Hepatocyte (in vitro differentiated cells): ENCODE measurements at regions not wholly inside any gene's neighbourhood (a gene's known extent, or its start where the extent isn't known, plus 50 kb on each side); places are given as distances from the start of the nearest gene placed in this dataset.
A peak's percentile ranks its signal among the peaks of the same experiment; 100 is the strongest.

Source experiments
- DNase-seq: peaks from one replicate; pipeline ENCODE4 v3.0.0-alpha.2; 2016; ENCODE audit warnings: low spot score
- H2AFZ ChIP-seq: fragments of 200-600 bp; sonication (generic); 2 replicates; pipeline ENCODE4 v1.6.0; 2016; ENCODE audit warnings: antibody characterized with exemption, mild to moderate bottlenecking
- H3K27ac ChIP-seq: fragments of 200-600 bp; sonication (generic); 2 replicates; pipeline ENCODE4 v1.5.1; 2016; ENCODE audit warnings: mild to moderate bottlenecking
- H3K27me3 ChIP-seq: fragments of 200-600 bp; sonication (generic); 2 replicates; pipeline ENCODE4 v1.6.1; 2016
- H3K36me3 ChIP-seq: fragments of 200-600 bp; sonication (generic); replicated peaks from 2 replicates; pipeline ENCODE4 v1.5.1; 2016; ENCODE audit warnings: low read depth; ENCODE audit not compliant: insufficient read depth
- H3K4me1 ChIP-seq: fragments of 200-600 bp; sonication (generic); 2 replicates; pipeline ENCODE4 v1.5.1; 2016; ENCODE audit warnings: mild to moderate bottlenecking, moderate library complexity; ENCODE audit not compliant: insufficient read depth
- H3K4me2 ChIP-seq: fragments of 200-600 bp; sonication (generic); 2 replicates; pipeline ENCODE4 v1.6.0; 2016
- H3K4me3 ChIP-seq: fragments of 200-600 bp; sonication (generic); 2 replicates; pipeline ENCODE4 v1.5.1; 2016; ENCODE audit warnings: mild to moderate bottlenecking
- H3K79me2 ChIP-seq: fragments of 200-600 bp; sonication (generic); 2 replicates; pipeline ENCODE4 v1.6.0; 2017; ENCODE audit warnings: mild to moderate bottlenecking
- H3K9me2 ChIP-seq: fragments of 200-600 bp; sonication (generic); replicated peaks from 2 replicates; pipeline ENCODE4 v1.6.0; 2017; ENCODE audit warnings: mild to moderate bottlenecking; ENCODE audit not compliant: insufficient read depth
- H3K9me3 ChIP-seq: fragments of 200-600 bp; sonication (generic); 2 replicates; pipeline ENCODE4 v1.5.1; 2016; ENCODE audit warnings: low read depth, mild to moderate bottlenecking
- H4K20me1 ChIP-seq: fragments of 200-600 bp; sonication (generic); 2 replicates; pipeline ENCODE4 v1.6.0; 2016; ENCODE audit warnings: mild to moderate bottlenecking; ENCODE audit not compliant: insufficient read depth, poor library complexity, severe bottlenecking
- CTCF ChIP-seq: fragments of 200-600 bp; sonication (generic); IDR thresholded peaks from 2 replicates; pipeline ENCODE4 v1.5.1; 2016; ENCODE audit warnings: antibody characterized with exemption, mild to moderate bottlenecking; ENCODE audit not compliant: poor library complexity
- EZH2 ChIP-seq: fragments of 200-600 bp; sonication (generic); IDR thresholded peaks from 2 replicates; pipeline ENCODE4 v1.6.1; 2016; ENCODE audit warnings: antibody characterized with exemption, mild to moderate bottlenecking, borderline replicate concordance
- EZH2phosphoT487 ChIP-seq: fragments of 200-600 bp; sonication (generic); IDR thresholded peaks from one replicate; pipeline ENCODE4 v1.6.1; 2018; ENCODE audit warnings: antibody characterized with exemption, mild to moderate bottlenecking, low read depth, moderate library complexity; ENCODE audit not compliant: unreplicated experiment, severe bottlenecking
- WGBS: methylation state at CpG from one replicate; pipeline ENCODE4 v1.1.6; 2016; ENCODE audit warnings: low lambda C conversion rate; ENCODE audit errors: missing lambda C conversion rate; 5-methylcytosine and 5-hydroxymethylcytosine counted together

- TF ChIP-seq CTCF: no peak
- TF ChIP-seq EZH2phosphoT487: no peak
- TF ChIP-seq EZH2: no peak
- DNase-seq: no peak
- no peaks in the 10 kb centered on the region for H3K79me2 ChIP-seq
- no peak overlapping the region for H2AFZ ChIP-seq
- H3K9me3 ChIP-seq: no peaks in the 10 kb centered on the region
- no peak overlapping the region for H3K27ac ChIP-seq
- H3K4me1 ChIP-seq: no peaks in the 10 kb centered on the region
- 90% methylated on average over 3 of the region's 3 CpGs for WGBS
- no peaks in the 10 kb centered on the region for H4K20me1 ChIP-seq
- no peak overlapping the region for H3K4me2 ChIP-seq
- H3K4me3 ChIP-seq: no peak overlapping the region
- no peaks in the 10 kb centered on the region for H3K9me2 ChIP-seq
- no peaks in the 10 kb centered on the region for H3K36me3 ChIP-seq
- no peaks in the 10 kb centered on the region for H3K27me3 ChIP-seq
These were observed 149.2 kb upstream of the TOX3 start for GRCh38 chr16:52696126-52696525.

GRCh38 chr16:52690468-52690867, 143.5 kb upstream of the TOX3 start:
- H3K27me3 ChIP-seq: no peaks in the 10 kb centered on the region
- H3K4me3 ChIP-seq: no peak overlapping the region
- no peaks in the 10 kb centered on the region for H4K20me1 ChIP-seq
- H2AFZ ChIP-seq: no peak overlapping the region
- no peak for DNase-seq
- no peaks in the 10 kb centered on the region for H3K9me2 ChIP-seq
- no peak overlapping the region for H3K4me2 ChIP-seq
- no peaks in the 10 kb centered on the region for H3K79me2 ChIP-seq
- 91% methylated on average over 1 of the region's 1 CpG for WGBS
- H3K36me3 ChIP-seq: no peaks in the 10 kb centered on the region
- no peaks in the 10 kb centered on the region for H3K4me1 ChIP-seq
- no peak for TF ChIP-seq CTCF
- TF ChIP-seq EZH2: no peak
- TF ChIP-seq EZH2phosphoT487: no peak
- H3K9me3 ChIP-seq: no peaks in the 10 kb centered on the region
- H3K27ac ChIP-seq: no peak overlapping the region

- Histone ChIP-seq H3K4me2 (no peak overlapping the region), H2AFZ (no peak overlapping the region), H3K27me3 (no peaks in the 10 kb centered on the region), H3K79me2 (no peaks in the 10 kb centered on the region), H3K27ac (no peak overlapping the region), H3K36me3 (no peaks in the 10 kb centered on the region), H3K4me3 (no peak overlapping the region), H4K20me1 (no peaks in the 10 kb centered on the region), H3K4me1 (no peaks in the 10 kb centered on the region), H3K9me3 (no peaks in the 10 kb centered on the region), H3K9me2 (no peaks in the 10 kb centered on the region)
- WGBS: 86% methylated on average over 1 of the region's 1 CpG
- TF ChIP-seq EZH2: no peak
- no peak for TF ChIP-seq CTCF
- DNase-seq: no peak
These were observed 134.1 kb upstream of the TOX3 start for GRCh38 chr16:52680993-52681392.

- Histone ChIP-seq H3K9me2 (no peaks in the 10 kb centered on the region), H2AFZ (no peak overlapping the region), H3K36me3 (no peaks in the 10 kb centered on the region), H3K79me2 (no peaks in the 10 kb centered on the region), H3K9me3 (no peaks in the 10 kb centered on the region), H3K4me2 (no peak overlapping the region), H3K4me1 (no peaks in the 10 kb centered on the region), H3K4me3 (no peak overlapping the region), H3K27ac (no peak overlapping the region), H3K27me3 (no peaks in the 10 kb centered on the region), H4K20me1 (no peaks in the 10 kb centered on the region)
- 57% methylated on average over 2 of the region's 2 CpGs for WGBS
- peak; percentile 19 for DNase-seq
- no peak for TF ChIP-seq CTCF
- TF ChIP-seq EZH2: no peak
- TF ChIP-seq EZH2phosphoT487: no peak
These were observed 130.6 kb upstream of the TOX3 start for GRCh38 chr16:52677501-52677900.
